ENCODE measurements at regions not wholly inside any gene's neighbourhood (a gene's known extent, or its start where the extent isn't known, plus 50 kb on each side); places are given as distances from the start of the nearest gene placed in this dataset.

DNA sequence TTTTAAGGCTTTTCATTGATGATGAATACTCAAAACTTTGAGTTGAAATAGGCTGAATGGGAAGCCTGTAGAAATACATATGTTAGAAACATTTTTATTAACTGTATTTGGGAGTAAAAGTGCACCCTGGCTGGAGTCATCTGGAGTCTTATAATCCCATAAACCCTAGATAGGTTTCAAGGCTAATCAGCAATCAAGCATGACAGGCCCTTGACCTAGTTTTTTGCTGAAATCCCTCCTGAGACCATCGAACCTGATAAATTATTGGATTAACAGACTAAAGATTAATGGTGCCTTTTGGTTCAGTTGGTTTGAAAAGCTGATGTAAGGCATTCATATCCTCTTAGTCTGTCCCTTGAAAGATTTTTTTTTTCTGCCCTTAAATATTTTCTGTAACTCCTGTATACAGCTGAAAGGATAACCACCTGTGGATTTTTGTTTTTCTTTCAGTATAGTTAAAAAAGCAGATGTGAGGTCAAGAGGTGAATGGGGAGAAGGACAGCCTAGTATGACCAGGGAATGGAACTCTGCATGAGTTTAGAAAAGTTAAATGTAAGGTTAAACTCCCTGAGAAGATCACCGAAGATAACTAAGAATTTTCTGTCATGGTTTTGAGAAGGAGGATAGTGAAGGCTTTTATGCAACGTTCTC lies 69.4 kb upstream of the STXBP5L start:
- no peak for DNase-seq (ENCODE audit: extremely low spot score)
- WGBS = 69% methylated on average over 3 of the region's 3 CpGs
- no peak overlapping the region for H3K4me3 ChIP-seq (ENCODE audit: low read depth, low read length)

DNA sequence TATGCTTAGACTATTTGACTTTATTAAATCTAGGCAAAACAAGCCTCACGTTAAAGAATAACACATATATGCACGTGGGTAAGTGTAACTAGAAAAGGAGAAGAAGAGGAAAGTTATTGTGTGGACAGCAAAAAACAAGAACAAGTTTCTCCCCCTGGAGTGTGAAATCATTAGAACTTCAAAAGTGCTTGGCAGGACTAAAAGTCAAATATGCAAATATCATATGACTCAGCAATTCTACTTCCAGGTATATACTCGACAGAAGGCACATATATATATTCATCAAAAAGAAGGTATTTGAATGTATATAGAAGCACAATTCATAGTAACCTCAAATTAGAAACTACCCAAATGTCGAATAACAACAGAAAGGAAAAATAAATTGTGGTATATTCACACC lies 68.9 kb upstream of the STXBP5L start:
- DNase-seq (ENCODE audit: extremely low spot score) = no peak
- Histone ChIP-seq H3K27ac (ENCODE audit: low read depth) (no peak overlapping the region), H3K4me3 (ENCODE audit: low read depth, low read length) (no peak overlapping the region), H3K36me3 (ENCODE audit: insufficient read depth) (no peaks in the 10 kb centered on the region), H3K4me1 (ENCODE audit: insufficient read depth) (no peaks in the 10 kb centered on the region)
- 68% methylated on average over 4 of the region's 4 CpGs for WGBS

More for the DNA sequence above, 69.4 kb upstream of the STXBP5L start:
- no peaks in the 10 kb centered on the region for H3K4me1 ChIP-seq (ENCODE audit: insufficient read depth)
- no peak overlapping the region for H3K27ac ChIP-seq (ENCODE audit: low read depth)
- no peaks in the 10 kb centered on the region for H3K36me3 ChIP-seq (ENCODE audit: insufficient read depth)

DNA sequence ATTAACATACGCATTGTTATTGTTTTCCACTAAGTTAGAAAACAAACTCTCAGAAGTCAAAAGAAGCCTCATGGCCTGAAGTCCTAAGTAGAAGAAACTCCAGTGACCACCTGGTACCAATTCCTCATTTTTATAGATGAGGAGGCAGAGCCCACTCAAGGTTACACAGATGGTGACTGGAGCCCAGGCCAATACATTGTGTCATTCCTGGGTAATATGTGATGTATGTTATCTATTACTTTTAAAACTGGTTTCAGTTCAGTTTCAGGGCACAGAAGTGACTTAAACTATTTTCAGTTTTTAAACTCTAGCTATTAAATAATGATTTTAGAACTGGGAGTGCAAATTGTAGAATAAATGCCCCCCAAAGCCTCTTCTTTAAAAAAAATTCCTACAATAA lies 66.7 kb upstream of the STXBP5L start:
- no peaks in the 10 kb centered on the region for H3K4me1 ChIP-seq (ENCODE audit: insufficient read depth)
- 90% methylated on average over 1 of the region's 1 CpG for WGBS
- no peaks in the 10 kb centered on the region for H3K36me3 ChIP-seq (ENCODE audit: insufficient read depth)
- DNase-seq (ENCODE audit: extremely low spot score) = no peak
- no peak overlapping the region for H3K4me3 ChIP-seq (ENCODE audit: low read depth, low read length)
- H3K27ac ChIP-seq (ENCODE audit: low read depth) = no peak overlapping the region

DNA sequence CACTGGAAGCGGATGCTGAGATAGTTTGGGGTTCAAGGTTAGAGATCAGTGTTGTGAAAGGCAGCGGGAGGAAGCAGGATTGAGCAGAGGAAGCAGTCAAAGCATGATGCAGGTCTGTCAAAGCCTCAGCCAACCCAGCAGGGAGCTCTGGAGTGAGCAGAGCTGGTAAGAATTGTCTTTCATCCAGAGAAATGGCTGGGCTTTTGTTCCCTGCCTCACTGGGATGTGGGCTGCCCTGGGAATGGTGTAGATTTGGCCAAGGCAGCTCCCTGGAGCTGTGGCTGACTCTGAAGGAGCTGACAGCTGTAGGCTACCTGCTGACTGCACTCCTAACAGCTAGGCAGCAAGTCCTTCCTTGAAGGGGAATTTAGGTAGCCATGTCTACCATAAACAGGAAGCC lies 61.9 kb upstream of the STXBP5L start:
- no peaks in the 10 kb centered on the region for H3K36me3 ChIP-seq (ENCODE audit: insufficient read depth)
- H3K4me1 ChIP-seq (ENCODE audit: insufficient read depth) = no peaks in the 10 kb centered on the region
- DNase-seq (ENCODE audit: extremely low spot score) = no peak
- H3K27ac ChIP-seq (ENCODE audit: low read depth) = no peak overlapping the region
- no peak overlapping the region for H3K4me3 ChIP-seq (ENCODE audit: low read depth, low read length)
- 65% methylated on average over 2 of the region's 2 CpGs for WGBS

DNA sequence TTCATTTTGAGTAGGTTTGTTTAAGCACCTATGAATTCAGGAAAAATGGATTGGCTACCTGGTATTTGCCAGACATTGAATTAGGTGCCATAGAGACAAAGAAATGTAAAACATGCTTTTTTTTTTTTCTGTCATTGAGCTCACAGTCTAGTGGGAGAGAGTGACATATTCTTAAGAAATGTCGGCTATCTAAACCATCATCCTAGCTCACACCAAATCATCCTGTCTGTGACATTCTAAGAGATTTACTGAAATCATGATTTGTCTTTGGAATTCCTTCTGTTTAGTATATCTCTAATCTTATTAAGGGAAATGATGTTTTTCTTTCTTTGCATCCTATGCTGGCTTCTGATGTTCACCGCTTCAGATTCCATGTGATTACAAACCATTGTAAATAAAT lies 59.5 kb upstream of the STXBP5L start:
- H3K27ac ChIP-seq (ENCODE audit: low read depth) = no peak overlapping the region
- no peaks in the 10 kb centered on the region for H3K36me3 ChIP-seq (ENCODE audit: insufficient read depth)
- no peaks in the 10 kb centered on the region for H3K4me1 ChIP-seq (ENCODE audit: insufficient read depth)
- DNase-seq (ENCODE audit: extremely low spot score) = no peak
- WGBS = 93% methylated on average over 2 of the region's 2 CpGs
- H3K4me3 ChIP-seq (ENCODE audit: low read depth, low read length) = no peak overlapping the region

DNA sequence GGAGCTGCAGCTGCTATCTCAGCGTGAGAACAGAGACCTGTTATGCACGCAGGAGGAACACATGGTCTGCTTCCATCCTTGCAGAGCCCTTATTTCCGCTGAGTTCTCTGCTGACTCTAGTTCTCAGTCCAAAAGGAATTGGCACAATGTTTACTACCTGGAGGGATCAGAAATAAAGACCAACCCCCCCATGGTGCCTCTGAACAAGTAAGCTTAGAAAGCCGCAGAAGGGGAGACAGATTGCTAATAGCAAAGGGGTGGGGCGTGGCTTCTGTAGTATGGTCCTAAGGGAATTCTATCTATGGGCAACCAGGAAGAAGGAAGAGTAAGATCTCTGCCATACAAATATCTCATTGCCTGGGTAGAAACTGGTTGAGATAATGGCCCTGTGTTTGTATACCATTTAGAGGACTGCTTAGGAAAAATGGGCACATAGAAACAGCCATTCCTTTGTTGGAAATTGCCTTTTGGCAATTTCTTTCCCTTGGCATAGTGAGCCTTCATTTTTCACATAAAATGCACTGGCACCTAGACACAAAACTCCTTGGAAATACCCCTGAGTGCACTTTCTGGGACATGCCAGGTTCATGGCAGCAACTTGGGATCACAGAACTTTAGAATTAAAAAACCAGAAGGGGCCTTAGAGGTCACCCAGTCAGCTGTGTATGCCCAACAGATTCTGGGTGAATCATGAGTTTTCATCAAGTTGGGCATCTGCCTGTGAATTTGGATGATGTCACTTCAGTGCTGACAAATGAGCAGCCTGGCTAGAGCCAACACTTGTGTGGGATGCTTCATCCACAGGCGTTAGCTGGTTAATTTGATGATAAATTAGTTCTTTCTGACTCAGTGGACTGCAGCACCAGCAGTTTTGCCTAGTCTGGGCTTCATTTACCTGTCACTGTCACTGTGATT lies 57.4 kb upstream of the STXBP5L start:
- no peaks in the 10 kb centered on the region for H3K4me1 ChIP-seq (ENCODE audit: insufficient read depth)
- no peaks in the 10 kb centered on the region for H3K36me3 ChIP-seq (ENCODE audit: insufficient read depth)
- DNase-seq (ENCODE audit: extremely low spot score) = no peak
- no peak overlapping the region for H3K4me3 ChIP-seq (ENCODE audit: low read depth, low read length)
- 78% methylated on average over 6 of the region's 6 CpGs for WGBS
- H3K27ac ChIP-seq (ENCODE audit: low read depth) = no peak overlapping the region

DNA sequence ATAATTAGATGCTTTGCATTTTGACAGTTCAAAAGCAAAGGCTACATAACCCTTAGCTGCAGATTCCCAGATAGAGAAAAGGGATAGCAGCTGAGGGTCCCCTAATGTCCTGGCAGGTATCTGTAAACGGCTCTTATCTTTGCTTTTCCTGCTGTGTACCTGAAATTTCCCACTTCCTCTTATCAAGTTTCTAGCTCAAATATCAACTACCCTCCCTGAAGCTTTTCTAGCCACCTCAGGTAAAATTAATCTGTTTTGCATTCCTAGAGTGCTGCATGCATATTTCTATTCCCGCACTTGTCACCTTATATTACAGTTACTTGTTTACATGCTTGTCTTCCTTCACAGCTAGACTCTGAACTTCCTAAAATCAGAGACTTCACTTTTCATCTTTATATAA lies 55.6 kb upstream of the STXBP5L start:
- 69% methylated on average over 2 of the region's 2 CpGs for WGBS
- no peak for DNase-seq (ENCODE audit: extremely low spot score)
- Histone ChIP-seq H3K27ac (ENCODE audit: low read depth) (no peak overlapping the region), H3K4me1 (ENCODE audit: insufficient read depth) (no peaks in the 10 kb centered on the region), H3K36me3 (ENCODE audit: insufficient read depth) (no peaks in the 10 kb centered on the region), H3K4me3 (ENCODE audit: low read depth, low read length) (no peak overlapping the region)

DNA sequence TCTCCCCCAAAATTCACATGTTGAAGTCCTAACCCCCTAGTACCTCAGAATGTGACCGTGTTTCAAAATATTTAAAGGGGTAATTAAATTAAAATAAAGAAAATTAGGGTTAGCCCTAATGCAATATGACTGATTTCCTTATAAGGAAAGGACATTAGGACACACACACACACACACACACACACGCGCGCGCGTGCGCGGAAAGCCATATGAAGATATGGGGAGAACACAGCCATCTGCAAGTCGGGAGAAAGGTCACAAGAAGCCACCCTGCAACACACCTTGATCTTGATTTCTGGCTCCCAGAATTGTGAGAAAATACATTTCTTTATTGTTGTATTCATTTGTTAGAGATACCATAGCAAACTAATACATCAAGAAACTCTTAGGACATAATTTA lies 54.6 kb upstream of the STXBP5L start:
- no peak overlapping the region for H3K27ac ChIP-seq (ENCODE audit: low read depth)
- H3K36me3 ChIP-seq (ENCODE audit: insufficient read depth) = no peaks in the 10 kb centered on the region
- H3K4me1 ChIP-seq (ENCODE audit: insufficient read depth) = no peaks in the 10 kb centered on the region
- H3K4me3 ChIP-seq (ENCODE audit: low read depth, low read length) = no peak overlapping the region
- no peak for DNase-seq (ENCODE audit: extremely low spot score)
- WGBS = 87% methylated on average over 9 of the region's 9 CpGs

DNA sequence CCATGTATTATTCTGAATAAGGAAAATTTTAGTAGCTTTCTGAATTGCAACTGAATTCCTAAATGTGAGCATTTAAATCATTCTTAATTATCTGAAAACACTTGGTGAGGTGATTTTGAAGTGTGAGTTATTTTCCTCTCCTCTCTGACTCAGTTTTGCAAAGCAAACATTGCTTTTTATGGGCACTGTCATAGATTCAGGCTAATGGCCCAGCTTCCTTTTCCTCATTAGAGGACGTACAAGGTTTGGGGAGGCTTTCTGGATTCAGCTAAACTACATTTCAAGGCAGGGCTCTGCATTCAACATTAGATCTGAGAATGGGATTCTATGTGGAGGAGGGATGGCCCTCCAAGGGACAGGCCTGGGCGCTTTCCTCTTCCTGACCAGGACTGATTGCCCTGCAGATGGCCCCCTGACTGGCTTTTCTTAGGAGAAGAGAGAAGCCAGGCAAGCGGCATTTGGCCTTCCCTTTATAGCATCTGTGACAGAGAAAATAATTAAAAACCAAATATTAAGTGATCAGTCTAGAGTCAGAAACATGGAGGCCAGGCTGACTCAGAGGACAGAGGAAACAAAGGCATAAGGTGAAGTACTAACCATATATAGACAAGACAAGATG lies 53.0 kb upstream of the STXBP5L start:
- DNase-seq (ENCODE audit: extremely low spot score) = no peak
- WGBS = 71% methylated on average over 3 of the region's 3 CpGs
- no peak overlapping the region for H3K27ac ChIP-seq (ENCODE audit: low read depth)

DNA sequence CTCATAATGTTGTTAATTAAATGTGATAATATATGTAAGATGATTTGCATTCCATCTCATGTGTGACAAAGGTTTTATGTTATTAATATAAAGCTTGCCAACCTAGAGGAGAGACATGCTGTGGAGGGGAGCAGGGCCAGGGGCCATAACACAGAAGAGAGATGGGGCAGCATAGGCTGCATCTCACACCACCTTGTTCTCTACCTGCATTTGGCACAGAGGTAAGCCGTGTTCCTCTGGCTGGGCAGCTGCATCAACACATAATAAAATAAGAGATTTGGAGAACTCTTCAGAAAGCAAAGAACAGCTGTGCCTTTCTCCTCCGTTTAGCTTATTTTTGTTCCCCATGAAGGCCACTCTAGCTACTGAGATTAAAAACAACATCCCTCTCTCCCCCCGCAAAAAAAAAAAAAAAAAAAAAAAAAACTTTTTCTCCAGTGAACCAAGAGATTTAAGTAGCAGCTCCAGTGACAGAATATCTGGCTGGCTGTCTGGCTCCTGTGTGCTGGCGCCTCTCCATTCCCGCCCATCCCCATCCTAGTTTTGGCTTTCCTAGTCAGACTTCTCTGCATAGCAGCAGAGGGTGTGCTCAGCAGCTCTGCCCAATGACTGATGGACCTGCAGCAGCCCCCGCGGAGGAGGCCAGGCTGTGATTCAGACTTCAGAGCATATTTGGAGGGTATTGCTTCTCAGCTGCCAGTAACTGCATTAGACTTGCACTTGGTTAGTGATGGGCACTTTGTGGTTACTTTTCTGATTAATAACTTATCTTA lies 52.2 kb upstream of the STXBP5L start:
- no peak overlapping the region for H3K27ac ChIP-seq (ENCODE audit: low read depth)
- 39% methylated on average over 7 of the region's 7 CpGs for WGBS
- peak; percentile 17 for DNase-seq (ENCODE audit: extremely low spot score)

More for the DNA sequence above, 53.0 kb upstream of the STXBP5L start:
- no peaks in the 10 kb centered on the region for H3K36me3 ChIP-seq (ENCODE audit: insufficient read depth)
- H3K4me1 ChIP-seq (ENCODE audit: insufficient read depth) = no peaks in the 10 kb centered on the region
- H3K4me3 ChIP-seq (ENCODE audit: low read depth, low read length) = no peak overlapping the region

More for the DNA sequence above, 52.2 kb upstream of the STXBP5L start:
- Histone ChIP-seq H3K4me1 (ENCODE audit: insufficient read depth) (no peaks in the 10 kb centered on the region), H3K36me3 (ENCODE audit: insufficient read depth) (no peaks in the 10 kb centered on the region), H3K4me3 (ENCODE audit: low read depth, low read length) (no peak overlapping the region)
